Neural cell (in vitro differentiated cells): ENCODE measurements at regions not wholly inside any gene's neighbourhood (a gene's known extent, or its start where the extent isn't known, plus 50 kb on each side); places are given as distances from the start of the nearest gene placed in this dataset.

Source experiments
- H2AFZ ChIP-seq: fragments of 200-600, 300-800 bp; sonication (generic), shearing (Covaris generic); 2 replicates; pipeline ENCODE4 v1.6.0; 2014; ENCODE audit warnings: low read depth, mild to moderate bottlenecking, antibody characterized with exemption, low read length, moderate library complexity
- H3F3A ChIP-seq: fragments of 200-600 bp; shearing (Covaris generic); 2 replicates; pipeline ENCODE4 v1.6.1; 2016; ENCODE audit warnings: mild to moderate bottlenecking, moderate library complexity, mixed read lengths, antibody characterized with exemption, low read length; ENCODE audit not compliant: insufficient read depth, poor library complexity, severe bottlenecking
- H3K27ac ChIP-seq: fragments of 200-600, 300-800 bp; sonication (generic), shearing (Covaris generic); 2 replicates; pipeline ENCODE4 v1.5.1; 2014; ENCODE audit warnings: mild to moderate bottlenecking, low read length, moderate library complexity
- H3K27me3 ChIP-seq: fragments of 300-800, 200-600 bp; sonication (generic), shearing (Covaris generic); 2 replicates; pipeline ENCODE4 v1.6.0; 2014; ENCODE audit warnings: mild to moderate bottlenecking, low read depth, low read length, moderate library complexity; ENCODE audit not compliant: insufficient read depth
- H3K36me3 ChIP-seq: fragments of 300-800, 200-600 bp; sonication (generic), shearing (Covaris generic); 2 replicates; pipeline ENCODE4 v1.5.1; 2014; ENCODE audit warnings: mild to moderate bottlenecking, antibody characterized with exemption, low read length, moderate library complexity; ENCODE audit not compliant: insufficient read depth
- H3K4me2 ChIP-seq: fragments of 300-800, 200-600 bp; sonication (generic), shearing (Covaris generic); 2 replicates; pipeline ENCODE4 v1.6.0; 2014; ENCODE audit warnings: mild to moderate bottlenecking, low read length
- H3K4me3 ChIP-seq: fragments of 300-800, 200-600 bp; sonication (generic), shearing (Covaris generic); 2 replicates; pipeline ENCODE4 v1.5.1; 2014; ENCODE audit warnings: mild to moderate bottlenecking, low read length, moderate library complexity
- H3K79me2 ChIP-seq: fragments of 200-600 bp; shearing (Covaris generic); replicated peaks from 2 replicates; pipeline ENCODE4 v1.6.0; 2014; ENCODE audit warnings: mild to moderate bottlenecking, low read length, moderate library complexity; ENCODE audit not compliant: insufficient read depth
- H3K9ac ChIP-seq: fragments of 300-800, 200-600 bp; sonication (generic), shearing (Covaris generic); 2 replicates; pipeline ENCODE4 v1.6.1; 2016; ENCODE audit warnings: mild to moderate bottlenecking, low read length, mixed read lengths
- H3K9me2 ChIP-seq: fragments of 200-600 bp; shearing (Covaris generic); 2 replicates; pipeline ENCODE4 v1.6.1; 2016; ENCODE audit warnings: mild to moderate bottlenecking, low read length, mixed read lengths; ENCODE audit not compliant: insufficient read depth
- H3K9me3 ChIP-seq: fragments of 200-600, 300-800 bp; sonication (generic), shearing (Covaris generic); 2 replicates; pipeline ENCODE4 v1.6.1; 2016; ENCODE audit warnings: mild to moderate bottlenecking, mixed run types, low read length, moderate library complexity, mixed read lengths
- H4K20me1 ChIP-seq: fragments of 200-600 bp; shearing (Covaris generic); 2 replicates; pipeline ENCODE4 v1.6.1; 2016; ENCODE audit warnings: mild to moderate bottlenecking, mixed run types; ENCODE audit not compliant: insufficient read depth
- CTCF ChIP-seq: fragments of 450-650 bp; IDR thresholded peaks from 2 replicates; pipeline ENCODE4 v1.5.1; 2014; ENCODE audit warnings: antibody characterized with exemption, mild to moderate bottlenecking, moderate library complexity; ENCODE audit not compliant: poor library complexity, severe bottlenecking
- EP300 ChIP-seq: fragments of 450-650 bp; conservative IDR thresholded peaks from 2 replicates; pipeline ENCODE4 v1.6.1; 2014; ENCODE audit warnings: antibody characterized with exemption, mild to moderate bottlenecking, moderate library complexity; ENCODE audit not compliant: poor library complexity, severe bottlenecking
- EZH2 ChIP-seq: fragments of 200-600, 300-800 bp; shearing (Covaris generic), sonication (generic); IDR thresholded peaks from 2 replicates; pipeline ENCODE4 v1.6.1; 2014; ENCODE audit warnings: antibody characterized with exemption, low read length, borderline replicate concordance, mild to moderate bottlenecking; ENCODE audit not compliant: insufficient read depth, poor library complexity, severe bottlenecking
- MXI1 ChIP-seq: fragments of 450-650 bp; conservative IDR thresholded peaks from 2 replicates; pipeline ENCODE4 v1.6.1; 2014; ENCODE audit warnings: antibody characterized with exemption, mild to moderate bottlenecking; ENCODE audit not compliant: poor library complexity, severe bottlenecking
- POLR2AphosphoS5 ChIP-seq: IDR thresholded peaks from 2 replicates; pipeline ENCODE4 v1.6.1; 2012
- RAD21 ChIP-seq: fragments of 450-650 bp; conservative IDR thresholded peaks from 2 replicates; pipeline ENCODE4 v1.6.1; 2014; ENCODE audit warnings: antibody characterized with exemption, mild to moderate bottlenecking, moderate library complexity
- REST ChIP-seq: IDR thresholded peaks from 2 replicates; pipeline ENCODE4 v1.6.1; 2012; ENCODE audit warnings: borderline replicate concordance
- SMC3 ChIP-seq: fragments of 450-650 bp; conservative IDR thresholded peaks from 2 replicates; pipeline ENCODE4 v1.6.1; 2014; ENCODE audit warnings: antibody characterized with exemption, mild to moderate bottlenecking, moderate library complexity; ENCODE audit not compliant: poor library complexity
- TAF1 ChIP-seq: IDR thresholded peaks from 2 replicates; pipeline ENCODE4 v1.6.1; 2012; ENCODE audit warnings: low read depth

- Histone ChIP-seq H3K27ac (no peak overlapping the region), H3K4me3 (no peak overlapping the region), H3K4me2 (no peak overlapping the region), H3F3A (no peaks in the 10 kb centered on the region), H3K9me2 (no peaks in the 10 kb centered on the region), H3K27me3 (no peaks in the 10 kb centered on the region), H2AFZ (no peak overlapping the region), H3K9ac (no peak overlapping the region), H4K20me1 (no peaks in the 10 kb centered on the region), H3K9me3 (no peaks in the 10 kb centered on the region), H3K36me3 (no peaks in the 10 kb centered on the region), H3K79me2 (no peaks in the 10 kb centered on the region)
- TF ChIP-seq CTCF: no peak
- TF ChIP-seq SMC3: no peak
- TF ChIP-seq REST: no peak
- no peak for TF ChIP-seq EP300
- TF ChIP-seq EZH2: no peak
- no peak for TF ChIP-seq POLR2AphosphoS5
- TF ChIP-seq TAF1: no peak
- no peak for TF ChIP-seq MXI1
- TF ChIP-seq RAD21: no peak
Observed at GRCh38 chr20:61159957-61160686, 91.9 kb upstream of the CDH4 start.

GRCh38 chr20:61161726-61162390 lies 90.2 kb upstream of the CDH4 start:
- H3K9me3 ChIP-seq: no peaks in the 10 kb centered on the region
- no peak overlapping the region for H2AFZ ChIP-seq
- H4K20me1 ChIP-seq: no peaks in the 10 kb centered on the region
- no peak overlapping the region for H3K4me2 ChIP-seq
- H3K36me3 ChIP-seq: no peaks in the 10 kb centered on the region
- no peaks in the 10 kb centered on the region for H3K27me3 ChIP-seq
- no peaks in the 10 kb centered on the region for H3F3A ChIP-seq
- TF ChIP-seq TAF1: no peak
- TF ChIP-seq SMC3: peak; percentile 62
- no peak for TF ChIP-seq EP300
- TF ChIP-seq CTCF: peak; percentile 63
- TF ChIP-seq RAD21: peak; percentile 66
- no peaks in the 10 kb centered on the region for H3K79me2 ChIP-seq
- no peak overlapping the region for H3K4me3 ChIP-seq
- H3K9ac ChIP-seq: no peak overlapping the region
- H3K9me2 ChIP-seq: no peaks in the 10 kb centered on the region
- H3K27ac ChIP-seq: peak overlapping the region; percentile 36
